Psoas muscle (tissue), 7 donors: ENCODE measurements at regions not wholly inside any gene's neighbourhood (a gene's known extent, or its start where the extent isn't known, plus 50 kb on each side); places are given as distances from the start of the nearest gene placed in this dataset.
"Not testable (repeated sequence)": the region's sequence is repeated elsewhere in the genome, so short reads cannot be mapped to it uniquely, and the experiment has no call there.

ENCODE experiments used
- ATAC-seq, 4 donors: fragments of 200-7000 bp; cut with Tn5 transposase; one replicate each; pipeline ENCODE4 v1.9.1; 2020; ENCODE audit warnings: moderate library complexity in 3 of 4, mild to moderate bottlenecking in 2 of 4
- DNase-seq, 2 donors: peaks; one replicate each; pipeline ENCODE4 v3.0.0-alpha.2; 2020
- H3K27ac ChIP-seq: fragments of 200-600 bp; one replicate; pipeline ENCODE4 v1.8.0; 2022
- H3K27me3 ChIP-seq, 3 donors: fragments of 200-600 bp in 1 of 3; one replicate each; pipeline versions ENCODE4 v1.6.1 to v1.8.0; 2013 to 2022; ENCODE audit warnings: low read length in 2 of 3, mild to moderate bottlenecking in 2 of 3, moderate library complexity in 1 of 3; ENCODE audit not compliant: insufficient read depth in 3 of 3
- H3K36me3 ChIP-seq, 2 donors: fragments of 200-600 bp in 1 of 2; one replicate each; pipeline versions ENCODE4 v1.6.1 to v1.8.0; 2013 to 2022; ENCODE audit warnings: low read depth in 1 of 2, mild to moderate bottlenecking in 1 of 2, moderate library complexity in 1 of 2; ENCODE audit not compliant: insufficient read depth in 1 of 2
- H3K4me1 ChIP-seq: fragments of 200-600 bp; one replicate; pipeline ENCODE4 v1.8.0; 2022
- H3K4me3 ChIP-seq: fragments of 200-600 bp; one replicate; pipeline ENCODE4 v1.8.0; 2022; ENCODE audit warnings: mild to moderate bottlenecking
- H3K9me3 ChIP-seq: fragments of 200-600 bp; one replicate; pipeline ENCODE4 v1.8.0; 2022
- WGBS, 3 donors: extraction: QIAGEN DNeasy Blood & Tissue Kit; methylation state at CpG; one replicate each; pipeline versions ENCODE4 v1.1.6 to v1.1.7; 2013; 5-methylcytosine and 5-hydroxymethylcytosine counted together
- intact Hi-C, 2 donors: fragments of 100-400 bp; cut with DNase I; formaldehyde crosslinking; loops; one replicate each; pipeline versions ENCODE4 v1.11.0 to v1.14.2; 2022
- TF ChIP-seq, protein P1 (sequence below): fragments of 200-600 bp; IDR thresholded peaks from one replicate; pipeline ENCODE4 v1.8.0; 2022; ENCODE audit warnings: antibody characterized with exemption
- donor health status: healthy with polysubstance abuse.
- donor health status: DM: no; HTN: no; CAD: no; lungs with moderate emphysema.
- donor health status: Bipolar disorder and iron deficiency.
- donor health status: healthy.
- donor health status: DM: yes; HTN: yes; CAD: no.
- donor health status: DM: no; HTN: no; CAD: no.
- donor health status: DM: yes; HTN: yes; CAD: no.

DNA sequence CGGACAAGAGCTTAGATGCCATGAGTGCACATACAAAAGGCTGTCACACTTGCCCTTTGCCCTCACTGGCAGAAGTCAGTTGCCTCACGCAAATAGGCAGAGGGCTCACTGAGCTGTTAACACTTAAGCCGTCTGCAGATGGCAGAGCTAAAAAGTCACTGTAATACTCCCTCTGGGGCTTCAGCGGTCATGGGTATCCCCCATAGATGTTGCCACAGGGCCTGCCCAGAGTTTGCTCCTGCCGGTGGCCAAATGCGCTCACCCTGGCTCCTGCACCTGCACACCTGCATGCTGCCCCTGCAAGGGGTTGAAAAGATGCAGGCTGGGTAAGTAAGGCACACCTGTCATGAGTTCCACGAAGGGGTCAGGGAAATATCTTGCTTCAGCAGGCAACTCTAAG, 741.5 kb downstream of the EDEM1 start:
- intact Hi-C loops: no loop called here
- Histone ChIP-seq H3K27ac (no peak overlapping the region), H3K9me3 (no peaks in the 10 kb centered on the region), H3K27me3 (no peaks in the 10 kb centered on the region), H3K4me3 (no peak overlapping the region), H3K36me3 (no peaks in the 10 kb centered on the region), H3K4me1 (no peaks in the 10 kb centered on the region)
- 67 to 73% (median 71%) methylated on average over 7 of the region's 7 CpGs for WGBS, 3 donors
- ATAC-seq: no peak
- DNase-seq: no peak
- TF ChIP-seq, protein P1, sequence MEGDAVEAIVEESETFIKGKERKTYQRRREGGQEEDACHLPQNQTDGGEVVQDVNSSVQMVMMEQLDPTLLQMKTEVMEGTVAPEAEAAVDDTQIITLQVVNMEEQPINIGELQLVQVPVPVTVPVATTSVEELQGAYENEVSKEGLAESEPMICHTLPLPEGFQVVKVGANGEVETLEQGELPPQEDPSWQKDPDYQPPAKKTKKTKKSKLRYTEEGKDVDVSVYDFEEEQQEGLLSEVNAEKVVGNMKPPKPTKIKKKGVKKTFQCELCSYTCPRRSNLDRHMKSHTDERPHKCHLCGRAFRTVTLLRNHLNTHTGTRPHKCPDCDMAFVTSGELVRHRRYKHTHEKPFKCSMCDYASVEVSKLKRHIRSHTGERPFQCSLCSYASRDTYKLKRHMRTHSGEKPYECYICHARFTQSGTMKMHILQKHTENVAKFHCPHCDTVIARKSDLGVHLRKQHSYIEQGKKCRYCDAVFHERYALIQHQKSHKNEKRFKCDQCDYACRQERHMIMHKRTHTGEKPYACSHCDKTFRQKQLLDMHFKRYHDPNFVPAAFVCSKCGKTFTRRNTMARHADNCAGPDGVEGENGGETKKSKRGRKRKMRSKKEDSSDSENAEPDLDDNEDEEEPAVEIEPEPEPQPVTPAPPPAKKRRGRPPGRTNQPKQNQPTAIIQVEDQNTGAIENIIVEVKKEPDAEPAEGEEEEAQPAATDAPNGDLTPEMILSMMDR: no peak

DNA sequence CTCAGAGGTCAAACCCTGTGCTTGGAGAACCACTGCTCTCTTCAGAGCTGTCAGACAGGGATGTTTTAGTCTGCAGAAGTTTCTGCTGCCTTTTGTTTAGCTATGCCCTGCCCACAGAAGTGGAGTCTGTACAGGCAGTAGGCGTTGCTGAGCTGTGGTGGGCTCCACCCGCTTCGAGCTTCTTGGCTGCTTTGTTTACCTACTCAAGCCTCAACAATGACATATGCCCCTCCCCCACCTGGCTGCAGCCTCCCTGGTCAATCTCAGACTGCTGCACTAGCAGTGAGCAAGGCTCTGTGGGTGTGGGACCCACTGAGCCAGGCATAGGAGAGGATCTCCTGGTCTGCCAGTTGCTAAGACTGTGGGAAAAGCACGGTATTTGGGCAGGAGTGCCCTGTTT, 756.6 kb downstream of the EDEM1 start:
- H3K36me3 ChIP-seq, H3K4me1 ChIP-seq, H3K4me3 ChIP-seq, ATAC-seq, H3K27me3 ChIP-seq, H3K27ac ChIP-seq, DNase-seq, intact Hi-C loops, H3K9me3 ChIP-seq: not testable (repeated sequence)
- 63 to 75% (median 63%) methylated on average over 4 of the region's 4 CpGs for WGBS, 3 donors

DNA sequence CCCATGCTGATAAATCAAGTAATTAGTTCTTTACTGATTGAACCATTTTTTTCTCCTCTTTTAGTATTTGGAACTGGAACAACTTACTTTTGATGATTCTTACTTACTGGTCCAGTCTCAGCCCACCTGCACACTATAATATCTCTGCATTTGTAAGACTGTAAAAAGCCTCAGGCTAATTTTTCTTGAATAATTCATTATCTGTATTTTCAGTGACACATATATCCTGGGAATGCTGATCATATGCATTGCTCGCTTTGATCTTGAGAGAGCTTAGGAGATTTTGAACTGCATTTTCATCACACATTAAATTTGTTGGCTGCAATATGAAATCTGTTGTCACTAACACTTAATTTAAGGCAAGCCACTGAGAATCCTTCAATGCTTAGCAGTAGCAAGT, 760.6 kb downstream of the EDEM1 start:
- Histone ChIP-seq H3K27me3 (no peaks in the 10 kb centered on the region), H3K4me1 (no peaks in the 10 kb centered on the region), H3K27ac (no peak overlapping the region), H3K9me3 (no peaks in the 10 kb centered on the region), H3K36me3 (no peaks in the 10 kb centered on the region), H3K4me3 (no peak overlapping the region)
- DNase-seq (no peak), ATAC-seq (no peak)
- intact Hi-C loops: no loop called here
- WGBS, 3 donors: 84 to 91% (median 91%) methylated on average over 1 of the region's 1 CpG
- TF ChIP-seq, protein P1: no peak

DNA sequence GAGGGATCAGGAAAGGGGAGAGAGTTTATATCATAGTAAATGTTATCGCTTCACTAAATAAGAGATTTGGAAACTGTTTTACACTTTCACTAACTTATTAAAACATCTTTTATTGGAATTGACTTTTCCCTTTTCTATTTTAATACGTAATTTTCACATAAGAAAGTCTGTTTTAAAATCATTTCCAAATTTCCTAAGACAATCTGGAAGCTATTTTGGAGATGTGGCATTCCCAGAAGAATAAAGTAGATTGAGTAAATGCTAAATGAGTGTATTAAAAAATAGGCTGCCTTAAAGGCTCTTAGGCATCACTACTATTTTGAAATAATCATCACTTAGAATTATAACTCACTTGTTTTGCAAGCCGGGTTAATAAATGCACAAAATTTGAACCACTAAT, 763.5 kb downstream of the EDEM1 start:
- no peaks in the 10 kb centered on the region for H3K27me3 ChIP-seq
- intact Hi-C loops: no loop called here
- TF ChIP-seq, protein P1: no peak
- DNase-seq: no peak
- no peaks in the 10 kb centered on the region for H3K36me3 ChIP-seq
- 75 to 78% (median 76%) methylated on average over 3 of the region's 3 CpGs for WGBS, 3 donors
- no peaks in the 10 kb centered on the region for H3K4me1 ChIP-seq
- no peaks in the 10 kb centered on the region for H3K9me3 ChIP-seq
- H3K27ac ChIP-seq: no peak overlapping the region
- no peak overlapping the region for H3K4me3 ChIP-seq
- ATAC-seq: no peak

DNA sequence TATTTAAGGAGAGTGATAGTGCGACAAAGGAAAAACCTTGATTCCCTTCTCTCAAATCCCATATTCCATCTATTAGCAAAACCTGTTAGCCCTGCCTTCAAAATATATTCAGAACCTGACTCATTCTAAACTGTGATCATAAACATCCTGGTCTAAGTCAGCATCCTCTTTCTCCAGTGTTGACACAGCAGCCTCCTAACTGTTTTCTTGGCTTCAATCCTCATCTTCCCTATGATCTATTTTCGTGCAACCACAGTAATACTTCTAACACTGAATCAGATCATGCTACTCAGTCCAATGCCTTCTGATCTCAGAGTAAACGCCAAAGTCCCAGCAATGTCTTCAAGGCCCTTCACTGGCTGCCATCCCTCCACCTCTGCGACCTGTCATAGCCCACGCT, 785.1 kb downstream of the EDEM1 start:
- H3K4me3 ChIP-seq: no peak overlapping the region
- H3K9me3 ChIP-seq: no peaks in the 10 kb centered on the region
- no peak overlapping the region for H3K27ac ChIP-seq
- H3K27me3 ChIP-seq: no peaks in the 10 kb centered on the region
- TF ChIP-seq, protein P1: no peak
- no peaks in the 10 kb centered on the region for H3K36me3 ChIP-seq
- WGBS, 3 donors: 61 to 65% (median 65%) methylated on average over 5 of the region's 5 CpGs
- intact Hi-C loops: no loop called here
- DNase-seq (no peak), ATAC-seq (no peak)
- H3K4me1 ChIP-seq: no peaks in the 10 kb centered on the region
